Heart right ventricle (tissue), 16 donors: ENCODE measurements at regions not wholly inside any gene's neighbourhood (a gene's known extent, or its start where the extent isn't known, plus 50 kb on each side); places are given as distances from the start of the nearest gene placed in this dataset.
"Not testable (repeated sequence)": the region's sequence is repeated elsewhere in the genome, so short reads cannot be mapped to it uniquely, and the experiment has no call there.

ENCODE experiments used
- ATAC-seq, 8 donors: fragments of 200-7000 bp; cut with Tn5 transposase; one replicate each; pipeline ENCODE4 v1.9.1; 2020; ENCODE audit warnings: mild to moderate bottlenecking in 8 of 8, moderate library complexity in 8 of 8, moderate number of reproducible peaks in 1 of 8
- DNase-seq, 2 donors: peaks; one replicate each; pipeline ENCODE4 v3.0.0-alpha.2; 2020
- H3K27ac ChIP-seq, 10 donors: fragments of 200-600 bp; sonication (generic) in 2 of 10; one replicate each; pipeline versions ENCODE4 v1.5.0 to v1.8.0; 2020 to 2022; ENCODE audit warnings: mild to moderate bottlenecking in 3 of 10
- H3K27me3 ChIP-seq, 7 donors: fragments of 200-600 bp; one replicate each; pipeline ENCODE4 v1.8.0; 2021 to 2022; ENCODE audit warnings: mild to moderate bottlenecking in 2 of 7
- H3K36me3 ChIP-seq, 9 donors: fragments of 200-600 bp; sonication (generic) in 1 of 9; one replicate each; pipeline versions ENCODE4 v1.5.0 to v1.8.0; 2020 to 2022; ENCODE audit warnings: mild to moderate bottlenecking in 2 of 9
- H3K4me1 ChIP-seq, 9 donors: fragments of 200-600 bp; sonication (generic) in 1 of 9; one replicate each; pipeline versions ENCODE4 v1.5.0 to v1.8.0; 2020 to 2022; ENCODE audit warnings: mild to moderate bottlenecking in 4 of 9
- H3K4me3 ChIP-seq, 10 donors: fragments of 200-600 bp; sonication (generic) in 2 of 10; one replicate each; pipeline versions ENCODE4 v1.5.0 to v1.8.0; 2020 to 2022; ENCODE audit warnings: mild to moderate bottlenecking in 7 of 10, moderate library complexity in 2 of 10
- H3K9me3 ChIP-seq, 11 donors: fragments of 200-600 bp in 10 of 11; sonication (generic) in 2 of 11; one replicate each; pipeline versions ENCODE4 v1.5.0 to v1.8.0; 2013 to 2022; ENCODE audit warnings: mild to moderate bottlenecking in 2 of 11, control low read depth in 1 of 11, moderate library complexity in 1 of 11
- CTCF ChIP-seq, 9 donors: fragments of 200-600 bp; sonication (generic) in 2 of 9; IDR thresholded peaks; one replicate each; pipeline versions ENCODE4 v1.5.0 to v1.8.0; 2021 to 2022; ENCODE audit warnings: antibody characterized with exemption in 9 of 9, mild to moderate bottlenecking in 5 of 9, moderate library complexity in 1 of 9
- WGBS, 2 donors: extraction: QIAGEN DNeasy Blood & Tissue Kit; methylation state at CpG; one replicate each; pipeline ENCODE4 v1.1.7; 2013; ENCODE audit warnings: inconsistent platforms in 1 of 2; 5-methylcytosine and 5-hydroxymethylcytosine counted together
- intact Hi-C, 10 donors: fragments of 100-400 bp; cut with DNase I; formaldehyde crosslinking; loops; one replicate each; pipeline versions ENCODE4 v1.11.1 to v1.14.2; 2022
- donor health status: Arrhythmogenic right ventricular cardiomyopathy.
- donor health status: ischemic (EF 13 %, LVEDD 7.1; RV severe dilation, severe dysfunction).
- donor health status: healthy with polysubstance abuse.
- donor health status: DM: no; HTN: yes; CAD: no.
- donor health status: DM: no; HTN: no; CAD: no.
- donor health status: ischemic (EF 25% LVEDD 6.9; RV normal size, moderate dysfunction).
- donor health status: ischemic (EF 25% LVEDD 5.7; RV mildly dilated, moderate dysfunction).
- donor health status: healthy.
- donor health status: DM: yes; HTN: yes; CAD: no.
- donor health status: Ischemic cardiomyopathy.
- donor health status: ischemic (EF 35%, LVEDD 5.7; RV mildly dilated, moderate dysfunction).
- donor health status: nonischemic (EF 11% LVEDD 7.7; RV severe dilation, severe dysfunction).
- donor health status: DM: yes; HTN: yes; CAD: no.
- donor health status: PGD.
- donor health status: ischemic (EF 29% LVEDD 5.4; RV normal size, mild dysfunction).
- donor health status: nonischemic (EF 23%, LVEDD 6.1; RV moderate dilation, normal function).

GRCh38 chr9:43127949-43128348 lies 944.5 kb downstream of the SPATA31A6 start:
- H3K4me1 ChIP-seq, result peaks cover 0 to 18% (median 7%) of the 10 kb centered on the region in 9 donors
- H3K36me3 ChIP-seq, H3K27me3 ChIP-seq, DNase-seq, intact Hi-C loops, H3K4me3 ChIP-seq, ATAC-seq, H3K9me3 ChIP-seq: not testable (repeated sequence)
- peak in 8 of 9 donors; percentile 15 to 49 (median 40) for TF ChIP-seq CTCF (IDR thresholded peaks at IDR 0.05)
- 43 to 50% methylated on average over 1 to 4 of the region's 4 CpGs for WGBS, 2 donors
- H3K27ac ChIP-seq, result peak overlapping the region in 2 of 10 donors; percentile 73 to 85

GRCh38 chr9:43130744-43131171 lies 947.3 kb downstream of the SPATA31A6 start:
- DNase-seq, H3K4me3 ChIP-seq, H3K9me3 ChIP-seq, H3K36me3 ChIP-seq, ATAC-seq, H3K27me3 ChIP-seq, intact Hi-C loops: not testable (repeated sequence)
- 44 to 59% methylated on average over 2 of the region's 2 CpGs for WGBS, 2 donors
- H3K4me1 ChIP-seq, result peaks cover 0 to 18% (median 7%) of the 10 kb centered on the region in 9 donors
- peak overlapping the region in 3 of 10 donors; percentile 17 to 66 (median 31) for H3K27ac ChIP-seq

- H3K36me3 ChIP-seq, H3K27ac ChIP-seq, H3K27me3 ChIP-seq, DNase-seq, ATAC-seq, H3K9me3 ChIP-seq, H3K4me3 ChIP-seq, intact Hi-C loops: not testable (repeated sequence)
- 52 to 58% methylated on average over 4 of the region's 4 CpGs for WGBS, 2 donors
- H3K4me1 ChIP-seq, result peaks cover 0 to 13% (median 6%) of the 10 kb centered on the region in 9 donors
Measured at GRCh38 chr9:43135440-43135839, 952.0 kb downstream of the SPATA31A6 start.

- not testable (repeated sequence) for H3K36me3 ChIP-seq
Measured at GRCh38 chr9:43138909-43139308, 955.5 kb downstream of the SPATA31A6 start.

GRCh38 chr9:43139349-43139748 lies 955.9 kb downstream of the SPATA31A6 start:
- ATAC-seq, H3K4me3 ChIP-seq, H3K9me3 ChIP-seq, DNase-seq, intact Hi-C loops, H3K36me3 ChIP-seq, H3K27me3 ChIP-seq: not testable (repeated sequence)
- WGBS, 2 donors, result 70 to 77% methylated on average over 1 to 2 of the region's 5 CpGs
- Histone ChIP-seq H3K4me1 (peaks cover 0 to 10% (median 0%) of the 10 kb centered on the region in 9 donors), H3K27ac (peak overlapping the region in 6 of 10 donors; percentile 49 to 83 (median 60))

More at GRCh38 chr9:43138909-43139308, 955.5 kb downstream of the SPATA31A6 start:
- ATAC-seq, H3K9me3 ChIP-seq, intact Hi-C loops, DNase-seq, H3K4me3 ChIP-seq, H3K27me3 ChIP-seq: not testable (repeated sequence)
- WGBS, 2 donors, result 81 to 86% methylated on average over 5 to 6 of the region's 10 CpGs
- H3K27ac ChIP-seq, result peak overlapping the region in 7 of 10 donors; percentile 19 to 71 (median 48)
- H3K4me1 ChIP-seq, result peaks cover 0 to 10% (median 0%) of the 10 kb centered on the region in 9 donors

- H3K4me3 ChIP-seq, ATAC-seq, H3K9me3 ChIP-seq, H3K27me3 ChIP-seq, H3K36me3 ChIP-seq, intact Hi-C loops, DNase-seq: not testable (repeated sequence)
- WGBS, 2 donors, result 60 to 84% methylated on average over 8 of the region's 8 CpGs
- Histone ChIP-seq H3K4me1 (peaks cover 0 to 10% (median 0%) of the 10 kb centered on the region in 9 donors), H3K27ac (peak overlapping the region in 8 of 10 donors; percentile 31 to 83 (median 60))
Measured at GRCh38 chr9:43139878-43140608, 956.6 kb downstream of the SPATA31A6 start.
